ENCODE measurements at regions not wholly inside any gene's neighbourhood (a gene's known extent, or its start where the extent isn't known, plus 50 kb on each side); places are given as distances from the start of the nearest gene placed in this dataset.

- POLR2A ChIA-PET, result no interaction called here
- H3K4me3 ChIP-seq (ENCODE audit: low read depth, low read length), result no peak overlapping the region
- CTCF ChIA-PET, result interaction anchor here (1.1 kb wide), 1 partner anchor 14 kb away, joined by 3 read pairs; no protein-coding TSS in a partner anchor
Observed at GRCh38 chr3:178406206-178406605, 130.0 kb upstream of the KCNMB2 start.

GRCh38 chr3:178415384-178415783 lies 120.9 kb upstream of the KCNMB2 start:
- TF ChIP-seq CTCF (IDR thresholded peaks at IDR 0.05; ENCODE audit: insufficient read depth, low read length, missing control alignments), result no peak
- POLR2A ChIA-PET, result no interaction called here

More at GRCh38 chr3:178406206-178406605, 130.0 kb upstream of the KCNMB2 start:
- no peak for TF ChIP-seq CTCF (IDR thresholded peaks at IDR 0.05; ENCODE audit: insufficient read depth, low read length, missing control alignments)
- DNase-seq (ENCODE audit: low read depth, low spot score), result no peak

GRCh38 chr3:178417736-178418135 lies 118.5 kb upstream of the KCNMB2 start:
- no peak for DNase-seq (ENCODE audit: low read depth, low spot score)
- ChIA-PET CTCF (no interaction called here), POLR2A (no interaction called here)

More at GRCh38 chr3:178415384-178415783, 120.9 kb upstream of the KCNMB2 start:
- CTCF ChIA-PET, result no interaction called here
- DNase-seq (ENCODE audit: low read depth, low spot score), result no peak
- H3K4me3 ChIP-seq (ENCODE audit: low read depth, low read length), result no peak overlapping the region

GRCh38 chr3:178419071-178419470 lies 117.2 kb upstream of the KCNMB2 start:
- no peak for DNase-seq (ENCODE audit: low read depth, low spot score)
- CTCF ChIA-PET, result interaction anchor here (1.2 to 2.3 kb wide), 4 partner anchors 10 to 17 kb away, joined by 3 to 10 read pairs (median 6); no protein-coding TSS in a partner anchor
- no peak overlapping the region for H3K4me3 ChIP-seq (ENCODE audit: low read depth, low read length)
- no peak for TF ChIP-seq CTCF (IDR thresholded peaks at IDR 0.05; ENCODE audit: insufficient read depth, low read length, missing control alignments)
- POLR2A ChIA-PET, result interaction anchor here (0.6 kb wide), 1 partner anchor 176 kb away, joined by 3 read pairs; no protein-coding TSS in a partner anchor

More at GRCh38 chr3:178417736-178418135, 118.5 kb upstream of the KCNMB2 start:
- no peak overlapping the region for H3K4me3 ChIP-seq (ENCODE audit: low read depth, low read length)
- no peak for TF ChIP-seq CTCF (IDR thresholded peaks at IDR 0.05; ENCODE audit: insufficient read depth, low read length, missing control alignments)

GRCh38 chr3:178420033-178420432 lies 116.2 kb upstream of the KCNMB2 start:
- DNase-seq (ENCODE audit: low read depth, low spot score), result no peak
- no peak for TF ChIP-seq CTCF (IDR thresholded peaks at IDR 0.05; ENCODE audit: insufficient read depth, low read length, missing control alignments)
- H3K4me3 ChIP-seq (ENCODE audit: low read depth, low read length), result no peak overlapping the region
- ChIA-PET POLR2A (no interaction called here), CTCF (interaction anchor here (0.7 to 2.3 kb wide), 5 partner anchors 9 to 34 kb away, joined by 3 to 10 read pairs (median 3); no protein-coding TSS in a partner anchor)

GRCh38 chr3:178421069-178421468 lies 115.2 kb upstream of the KCNMB2 start:
- H3K4me3 ChIP-seq (ENCODE audit: low read depth, low read length), result no peak overlapping the region
- no peak for TF ChIP-seq CTCF (IDR thresholded peaks at IDR 0.05; ENCODE audit: insufficient read depth, low read length, missing control alignments)
- no peak for DNase-seq (ENCODE audit: low read depth, low spot score)
- CTCF ChIA-PET, result interaction anchor here (1.0 kb wide), 1 partner anchor 16 kb away, joined by 3 read pairs; no protein-coding TSS in a partner anchor
- POLR2A ChIA-PET, result no interaction called here

All from AG04449 (cell line).